Stimulated activated naive CD4-positive, alpha-beta T cell treated with Interleukin-2 at 50 U/mL for 16 hours (primary cell): ENCODE measurements at regions not wholly inside any gene's neighbourhood (a gene's known extent, or its start where the extent isn't known, plus 50 kb on each side); places are given as distances from the start of the nearest gene placed in this dataset.

Source experiments
- DNase-seq: peaks from one replicate; lab custom pipeline; 2025; lab: John Stamatoyannopoulos, UW

- DNase-seq: no peak
Observed at GRCh38 chr20:17017232-17017631, 209.6 kb upstream of the PCSK2 start.

- DNase-seq: no peak
Observed at GRCh38 chr20:17021481-17021880, 205.4 kb upstream of the PCSK2 start.

GRCh38 chr20:17023036-17023435, 203.8 kb upstream of the PCSK2 start:
- DNase-seq: no peak

- DNase-seq: no peak
Observed at GRCh38 chr20:17023806-17024205, 203.0 kb upstream of the PCSK2 start.

- DNase-seq: no peak
Observed at GRCh38 chr20:17024513-17025119, 202.2 kb upstream of the PCSK2 start.

GRCh38 chr20:17026346-17026745, 200.5 kb upstream of the PCSK2 start:
- DNase-seq: no peak

- DNase-seq: no peak
Observed at GRCh38 chr20:17029698-17030097, 197.1 kb upstream of the PCSK2 start.

GRCh38 chr20:17036541-17036940, 190.3 kb upstream of the PCSK2 start:
- DNase-seq: no peak

GRCh38 chr20:17042122-17042521, 184.7 kb upstream of the PCSK2 start:
- no peak for DNase-seq

- no peak for DNase-seq
Observed at GRCh38 chr20:17043323-17043722, 183.5 kb upstream of the PCSK2 start.

GRCh38 chr20:17044891-17045290, 181.9 kb upstream of the PCSK2 start:
- no peak for DNase-seq

- no peak for DNase-seq
Observed at GRCh38 chr20:17059465-17059864, 167.4 kb upstream of the PCSK2 start.

GRCh38 chr20:17061715-17062114, 165.1 kb upstream of the PCSK2 start:
- DNase-seq: no peak

GRCh38 chr20:17062712-17063111, 164.1 kb upstream of the PCSK2 start:
- no peak for DNase-seq

GRCh38 chr20:17066902-17067301, 159.9 kb upstream of the PCSK2 start:
- DNase-seq: no peak

- no peak for DNase-seq
Observed at GRCh38 chr20:17068084-17068711, 158.6 kb upstream of the PCSK2 start.

GRCh38 chr20:17077030-17077429, 149.8 kb upstream of the PCSK2 start:
- DNase-seq: no peak

- no peak for DNase-seq
Observed at GRCh38 chr20:17083738-17084137, 143.1 kb upstream of the PCSK2 start.

- no peak for DNase-seq
Observed at GRCh38 chr20:17084909-17085308, 141.9 kb upstream of the PCSK2 start.

GRCh38 chr20:17093782-17094181, 133.1 kb upstream of the PCSK2 start:
- no peak for DNase-seq

GRCh38 chr20:17097603-17098002, 129.2 kb upstream of the PCSK2 start:
- DNase-seq: no peak

- DNase-seq: no peak
Observed at GRCh38 chr20:17100506-17100905, 126.3 kb upstream of the PCSK2 start.

- DNase-seq: no peak
Observed at GRCh38 chr20:17107127-17107526, 119.7 kb upstream of the PCSK2 start.

- no peak for DNase-seq
Observed at GRCh38 chr20:17108896-17109295, 117.9 kb upstream of the PCSK2 start.
